AG04450 (cell line): ENCODE measurements at regions not wholly inside any gene's neighbourhood (a gene's known extent, or its start where the extent isn't known, plus 50 kb on each side); places are given as distances from the start of the nearest gene placed in this dataset.

Experiments used
- CTCF ChIA-PET: fragments of 300-600, 350-600 bp; formaldehyde crosslinking; extraction: SDS; loops from one replicate; lab custom pipeline; 2022; ENCODE audit warnings: antibody characterized with exemption, inconsistent platforms; lab: Charles Lee
- POLR2A ChIA-PET: fragments of 350-600 bp; formaldehyde crosslinking; extraction: SDS; loops from one replicate; lab custom pipeline; 2021; ENCODE audit warnings: antibody characterized with exemption, inconsistent platforms; lab: Yijun Ruan, JAX
- DNase-seq: peaks from one replicate; pipeline ENCODE4 v3.0.0-alpha.2; 2011; ENCODE audit warnings: low read depth, low spot score
- H3K27ac ChIP-seq: one replicate; pipeline ENCODE4 v1.5.1; 2012; ENCODE audit warnings: low read depth, low read length, control low read depth
- H3K27me3 ChIP-seq: one replicate; pipeline ENCODE4 v1.6.0; 2012; ENCODE audit warnings: low read length; ENCODE audit not compliant: control insufficient read depth, insufficient read depth
- H3K4me3 ChIP-seq: 2 replicates; pipeline ENCODE4 v1.5.1; 2011; ENCODE audit warnings: mild to moderate bottlenecking, low read depth, low read length, control low read depth
- H3K9me3 ChIP-seq: 2 replicates; pipeline ENCODE4 v1.5.1; 2012; ENCODE audit warnings: low read length; ENCODE audit not compliant: control insufficient read depth, insufficient read depth
- TF ChIP-seq, protein P1 (sequence below): IDR thresholded peaks from 2 replicates; pipeline ENCODE4 v1.5.1; 2011; ENCODE audit warnings: low read depth, low read length, control low read depth, inconsistent platforms

- TF ChIP-seq, protein P1, sequence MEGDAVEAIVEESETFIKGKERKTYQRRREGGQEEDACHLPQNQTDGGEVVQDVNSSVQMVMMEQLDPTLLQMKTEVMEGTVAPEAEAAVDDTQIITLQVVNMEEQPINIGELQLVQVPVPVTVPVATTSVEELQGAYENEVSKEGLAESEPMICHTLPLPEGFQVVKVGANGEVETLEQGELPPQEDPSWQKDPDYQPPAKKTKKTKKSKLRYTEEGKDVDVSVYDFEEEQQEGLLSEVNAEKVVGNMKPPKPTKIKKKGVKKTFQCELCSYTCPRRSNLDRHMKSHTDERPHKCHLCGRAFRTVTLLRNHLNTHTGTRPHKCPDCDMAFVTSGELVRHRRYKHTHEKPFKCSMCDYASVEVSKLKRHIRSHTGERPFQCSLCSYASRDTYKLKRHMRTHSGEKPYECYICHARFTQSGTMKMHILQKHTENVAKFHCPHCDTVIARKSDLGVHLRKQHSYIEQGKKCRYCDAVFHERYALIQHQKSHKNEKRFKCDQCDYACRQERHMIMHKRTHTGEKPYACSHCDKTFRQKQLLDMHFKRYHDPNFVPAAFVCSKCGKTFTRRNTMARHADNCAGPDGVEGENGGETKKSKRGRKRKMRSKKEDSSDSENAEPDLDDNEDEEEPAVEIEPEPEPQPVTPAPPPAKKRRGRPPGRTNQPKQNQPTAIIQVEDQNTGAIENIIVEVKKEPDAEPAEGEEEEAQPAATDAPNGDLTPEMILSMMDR: no peak
- Histone ChIP-seq H3K9me3 (no peaks in the 10 kb centered on the region), H3K4me3 (no peak overlapping the region), H3K27me3 (no peaks in the 10 kb centered on the region), H3K27ac (no peak overlapping the region)
- ChIA-PET CTCF (no interaction called here), POLR2A (no interaction called here)
- DNase-seq: no peak
Measured at GRCh38 chr17:64772845-64773299, 110.8 kb upstream of the SMURF2 start.

DNA sequence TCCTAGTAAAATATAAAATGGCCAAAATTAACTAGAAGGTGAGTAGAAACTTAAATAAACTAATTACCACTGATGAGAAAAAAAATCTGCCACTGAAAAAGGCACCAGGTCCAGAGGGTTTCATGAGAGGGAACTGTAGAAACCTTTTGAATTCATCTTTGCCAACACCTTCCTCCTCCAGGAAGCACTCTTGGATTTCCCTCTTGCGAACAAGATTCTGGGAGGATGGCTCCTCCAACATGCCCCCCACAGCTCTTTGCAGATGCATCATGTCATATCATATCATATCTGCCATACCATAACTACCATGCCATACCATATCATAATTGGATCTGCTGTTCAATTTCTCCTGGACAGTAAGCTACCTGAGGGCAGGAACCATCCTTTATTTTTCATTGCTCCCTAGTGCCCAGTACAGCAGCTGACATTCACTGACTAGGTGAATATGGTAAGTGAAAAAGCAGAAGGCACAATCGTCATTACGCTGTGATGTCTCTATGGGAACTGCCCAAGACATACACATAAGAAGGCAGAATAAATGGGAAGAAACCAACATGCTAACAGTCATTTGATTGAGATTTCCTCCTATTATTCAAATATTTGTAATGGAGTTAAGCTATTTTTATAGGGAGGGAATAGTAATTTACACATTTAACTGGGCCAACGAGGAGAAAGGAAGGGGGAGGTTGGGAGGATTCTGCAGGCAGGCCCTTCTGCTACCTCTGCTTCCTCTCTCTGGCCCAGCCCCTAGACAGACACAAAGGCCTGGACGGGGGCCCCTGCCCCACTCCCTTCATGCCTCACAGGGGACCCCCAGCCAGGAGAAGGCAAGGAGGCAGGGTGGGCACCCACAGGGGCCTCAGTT lies 110.1 kb upstream of the SMURF2 start:
- H3K4me3 ChIP-seq: no peak overlapping the region

DNA sequence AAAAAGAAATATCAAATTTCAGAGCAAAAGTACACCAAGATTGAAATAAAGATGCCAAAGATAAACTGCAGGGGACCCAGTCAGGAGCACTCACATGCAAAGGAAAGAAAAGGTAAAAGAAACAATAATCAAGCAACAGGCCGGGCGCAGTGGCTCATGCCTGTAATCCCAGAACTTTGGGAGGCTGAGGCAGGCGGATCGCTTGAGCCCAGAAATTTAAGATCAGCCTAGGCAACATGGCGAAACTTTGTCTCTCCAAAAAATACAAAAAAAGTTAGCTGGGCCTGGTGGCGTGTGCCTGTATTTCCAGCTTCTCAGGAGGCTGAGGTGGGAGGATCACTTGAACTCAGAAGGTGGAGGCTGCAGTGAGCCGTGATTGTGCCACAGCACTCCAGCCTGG lies 107.6 kb upstream of the SMURF2 start:
- ChIA-PET POLR2A (no interaction called here), CTCF (interaction anchor here (0.6 to 0.7 kb wide), 2 partner anchors 79 to 120 kb away, joined by 3 to 4 read pairs; no protein-coding TSS in a partner anchor)

More for the DNA sequence above, 110.1 kb upstream of the SMURF2 start:
- ChIA-PET CTCF (no interaction called here), POLR2A (no interaction called here)
- Histone ChIP-seq H3K9me3 (no peaks in the 10 kb centered on the region), H3K27me3 (no peaks in the 10 kb centered on the region), H3K27ac (no peak overlapping the region)
- TF ChIP-seq, protein P1: no peak
- DNase-seq: no peak

DNA sequence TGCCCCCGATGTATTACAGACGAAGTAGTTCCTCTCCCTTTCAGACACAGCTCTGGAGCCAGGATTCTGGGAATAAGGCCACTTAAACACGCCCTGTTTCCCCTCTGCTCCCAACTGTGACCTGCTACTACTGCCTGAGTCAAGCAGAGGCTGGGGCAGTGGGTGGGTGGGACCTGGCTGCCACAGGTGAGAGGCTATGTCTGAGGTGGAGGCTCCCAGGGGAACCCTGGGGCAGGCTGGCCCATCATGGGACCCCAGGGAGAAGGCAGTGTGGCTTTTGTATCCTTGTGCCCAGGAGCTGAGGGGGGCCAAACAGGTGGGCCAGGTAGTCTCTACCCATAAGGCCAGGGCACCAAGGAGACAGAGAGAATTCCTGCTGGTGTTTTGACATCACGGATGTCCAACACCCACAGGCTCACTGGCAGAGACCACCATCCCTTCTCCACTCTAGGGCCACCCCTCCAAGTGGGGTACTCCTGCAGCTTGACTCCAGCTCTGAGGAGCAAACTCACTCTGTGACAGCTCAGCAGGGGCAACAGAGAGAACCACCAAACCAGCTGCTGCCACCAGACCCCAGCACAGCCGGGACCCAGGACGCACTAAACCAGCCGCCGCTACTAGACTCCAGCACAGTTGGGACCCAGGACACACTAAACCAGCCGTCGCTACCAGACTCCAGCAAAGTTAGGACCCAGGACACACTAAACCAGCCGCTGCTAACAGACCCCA lies 105.3 kb upstream of the SMURF2 start:
- H3K4me3 ChIP-seq: no peak overlapping the region
- TF ChIP-seq, protein P1: no peak
- H3K27ac ChIP-seq: no peak overlapping the region
- DNase-seq: no peak
- ChIA-PET CTCF (no interaction called here), POLR2A (interaction anchor here (0.6 kb wide), 1 partner anchor 309 kb away, joined by 4 read pairs; no protein-coding TSS in a partner anchor)
- no peaks in the 10 kb centered on the region for H3K9me3 ChIP-seq
- H3K27me3 ChIP-seq: no peaks in the 10 kb centered on the region

More for the DNA sequence above, 107.6 kb upstream of the SMURF2 start:
- no peak for DNase-seq
- H3K9me3 ChIP-seq: no peaks in the 10 kb centered on the region
- no peak overlapping the region for H3K4me3 ChIP-seq
- TF ChIP-seq, protein P1: no peak
- H3K27ac ChIP-seq: no peak overlapping the region
- H3K27me3 ChIP-seq: no peaks in the 10 kb centered on the region
